ENCODE measurements at regions not wholly inside any gene's neighbourhood (a gene's known extent, or its start where the extent isn't known, plus 50 kb on each side); places are given as distances from the start of the nearest gene placed in this dataset.

- TF ChIP-seq ZBTB42 (CRISPR knock-in tag; IDR thresholded peaks at IDR 0.05): no peak
- TF ChIP-seq ZSCAN22 (CRISPR knock-in tag; IDR thresholded peaks at IDR 0.05): no peak
- TF ChIP-seq ZNF557 (CRISPR knock-in tag; IDR thresholded peaks at IDR 0.05): no peak
- peak; percentile 61; the same call in 1 of the 2 replicates for TF ChIP-seq TEF (CRISPR knock-in tag; IDR thresholded peaks at IDR 0.05)
- TF ChIP-seq AGO2 (optimal IDR thresholded peaks at IDR 0.05; ENCODE audit: low read depth, low read length): no peak
- no peak for TF ChIP-seq NFE2 (CRISPR knock-in tag; IDR thresholded peaks at IDR 0.05)
- no peak for TF ChIP-seq RFX5 (IDR thresholded peaks at IDR 0.05; ENCODE audit: low read depth, low read length)
- TF ChIP-seq SIN3A (IDR thresholded peaks at IDR 0.05; ENCODE audit: borderline replicate concordance, low read depth, low read length): no peak
- TF ChIP-seq NFKBIZ (CRISPR knock-in tag; IDR thresholded peaks at IDR 0.05): no peak
- no peak for TF ChIP-seq CREB3 (CRISPR knock-in tag; IDR thresholded peaks at IDR 0.05)
- TF ChIP-seq, protein P1, sequence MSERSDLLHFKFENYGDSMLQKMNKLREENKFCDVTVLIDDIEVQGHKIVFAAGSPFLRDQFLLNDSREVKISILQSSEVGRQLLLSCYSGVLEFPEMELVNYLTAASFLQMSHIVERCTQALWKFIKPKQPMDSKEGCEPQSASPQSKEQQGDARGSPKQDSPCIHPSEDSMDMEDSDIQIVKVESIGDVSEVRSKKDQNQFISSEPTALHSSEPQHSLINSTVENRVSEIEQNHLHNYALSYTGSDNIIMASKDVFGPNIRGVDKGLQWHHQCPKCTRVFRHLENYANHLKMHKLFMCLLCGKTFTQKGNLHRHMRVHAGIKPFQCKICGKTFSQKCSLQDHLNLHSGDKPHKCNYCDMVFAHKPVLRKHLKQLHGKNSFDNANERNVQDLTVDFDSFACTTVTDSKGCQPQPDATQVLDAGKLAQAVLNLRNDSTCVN (CRISPR knock-in tag; IDR thresholded peaks at IDR 0.05; ENCODE audit: borderline replicate concordance): no peak
- no peak for TF ChIP-seq ZNF674 (CRISPR knock-in tag; IDR thresholded peaks at IDR 0.05; ENCODE audit: low read depth)
- TF ChIP-seq XRCC5 (optimal IDR thresholded peaks at IDR 0.05; ENCODE audit: low read length): no peak
- peak; percentile 52; the same call in 1 of the 2 replicates for TF ChIP-seq ZNF317 (CRISPR knock-in tag; IDR thresholded peaks at IDR 0.05)
- TF ChIP-seq NONO (IDR thresholded peaks at IDR 0.05): no peak
- TF ChIP-seq NONO (CRISPR knock-in tag; conservative IDR thresholded peaks at IDR 0.05): peak; percentile 36; the same call in 1 of the 2 replicates
- no peak for TF ChIP-seq ZNF232 (CRISPR knock-in tag; IDR thresholded peaks at IDR 0.05; ENCODE audit: borderline replicate concordance)
- TF ChIP-seq TFE3 (CRISPR knock-in tag; IDR thresholded peaks at IDR 0.05): no peak; the same call in 1 of the 2 replicates
- TF ChIP-seq NAIF1 (CRISPR knock-in tag; IDR thresholded peaks at IDR 0.05; ENCODE audit: borderline replicate concordance): no peak
- TF ChIP-seq JDP2 (CRISPR knock-in tag; IDR thresholded peaks at IDR 0.05; ENCODE audit: borderline replicate concordance): no peak
- peak; percentile 67; the same call in 1 of the 2 replicates for TF ChIP-seq SAP130 (CRISPR knock-in tag; IDR thresholded peaks at IDR 0.05; ENCODE audit: low read depth)
- TF ChIP-seq FUBP1 (CRISPR knock-in tag; IDR thresholded peaks at IDR 0.05; ENCODE audit: borderline replicate concordance): no peak
- TF ChIP-seq RFXAP (CRISPR knock-in tag; IDR thresholded peaks at IDR 0.05; ENCODE audit: borderline replicate concordance): no peak
- peak; percentile 50 for TF ChIP-seq ZNF883 (CRISPR knock-in tag; IDR thresholded peaks at IDR 0.05; ENCODE audit: not compliant biosample characterization)
These were observed 55.0 kb upstream of the CTLA4 start (continued) for GRCh38 chr2:203812294-203813221.

Measured in HepG2 (cell line).